ENCODE measurements at regions not wholly inside any gene's neighbourhood (a gene's known extent, or its start where the extent isn't known, plus 50 kb on each side); places are given as distances from the start of the nearest gene placed in this dataset.

DNA sequence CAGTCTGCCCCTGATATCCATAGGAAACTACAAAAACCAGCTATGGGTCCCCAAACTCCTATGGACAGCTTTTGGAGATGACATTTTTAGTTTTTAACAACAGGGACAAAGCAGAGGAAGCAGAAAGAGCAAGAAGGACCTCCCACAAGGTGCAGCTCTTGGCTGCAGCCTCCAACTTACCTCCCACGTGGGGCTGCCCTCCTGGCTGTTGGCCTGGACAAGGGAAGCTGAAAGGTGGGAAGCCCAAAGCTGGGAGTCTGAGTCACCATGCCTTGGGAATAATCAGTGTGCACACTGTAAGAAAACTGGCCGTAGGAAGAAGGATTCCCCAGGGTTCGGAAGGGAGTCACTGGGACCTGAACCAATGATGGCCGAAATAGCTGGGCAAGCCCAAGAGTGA is 51.8 kb upstream of the PAX1 start:
- no peak for DNase-seq

DNA sequence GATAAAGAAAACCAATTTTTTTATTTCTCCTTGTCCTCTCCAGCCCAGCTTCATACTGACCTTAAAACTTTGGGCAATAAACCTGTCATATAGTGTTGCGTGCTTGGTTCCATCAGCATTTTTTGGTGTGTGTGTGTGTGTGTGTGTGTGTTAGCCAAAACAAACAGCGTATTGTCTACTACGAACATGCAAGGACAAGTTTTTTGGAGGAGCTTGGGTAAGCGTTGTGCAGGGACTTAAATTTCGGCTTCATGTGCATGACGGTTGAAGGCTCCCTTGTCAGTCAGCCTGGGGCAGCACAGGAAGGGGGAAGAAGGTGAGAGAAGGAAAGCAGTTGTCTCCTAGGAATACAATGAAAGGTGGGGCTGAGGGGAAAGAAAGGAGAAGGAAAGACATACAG is 62.0 kb upstream of the PAX1 start:
- DNase-seq: no peak

DNA sequence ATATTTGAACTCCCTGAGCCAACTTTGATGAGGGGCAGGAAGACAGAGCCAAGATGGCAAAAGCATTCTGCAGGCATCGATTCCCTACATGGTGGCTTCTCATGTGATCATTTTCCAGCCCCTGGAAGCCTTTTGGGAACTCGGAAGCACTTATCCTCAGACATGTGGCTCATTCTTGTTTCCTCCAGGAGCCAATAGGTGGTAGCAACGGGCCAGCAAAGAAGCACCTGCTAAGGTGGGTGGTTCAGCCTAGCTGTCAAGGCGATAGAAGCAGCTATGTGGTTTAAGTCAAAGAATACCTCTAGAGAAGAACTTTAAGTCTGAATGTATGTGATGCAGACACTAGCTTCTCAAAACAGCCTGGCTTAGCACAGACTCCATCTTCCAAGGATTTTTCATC is 64.9 kb upstream of the PAX1 start:
- DNase-seq: no peak

DNA sequence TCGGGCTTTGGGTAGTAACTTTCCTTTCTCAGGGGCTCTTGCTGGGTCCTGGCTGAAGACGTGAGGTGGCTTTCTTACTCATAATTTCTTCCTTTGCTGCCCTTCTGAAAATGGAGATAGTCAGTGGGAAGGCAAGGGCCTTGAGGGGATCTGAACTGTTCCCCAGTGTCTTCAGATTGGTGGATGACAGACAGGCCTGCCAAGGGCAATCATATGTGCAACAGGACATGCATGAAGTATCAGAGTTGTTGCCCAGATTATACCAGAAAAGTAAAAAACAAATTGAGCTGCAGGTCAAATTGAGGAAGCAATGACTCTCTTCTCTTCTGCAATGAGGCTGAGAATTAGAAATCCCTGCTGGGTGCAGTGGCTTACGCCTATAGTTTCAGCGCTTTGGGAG is 71.6 kb upstream of the PAX1 start:
- DNase-seq: no peak

GRCh38 chr20:21632735-21633053 is 72.8 kb upstream of the PAX1 start:
- no peak for DNase-seq

DNA sequence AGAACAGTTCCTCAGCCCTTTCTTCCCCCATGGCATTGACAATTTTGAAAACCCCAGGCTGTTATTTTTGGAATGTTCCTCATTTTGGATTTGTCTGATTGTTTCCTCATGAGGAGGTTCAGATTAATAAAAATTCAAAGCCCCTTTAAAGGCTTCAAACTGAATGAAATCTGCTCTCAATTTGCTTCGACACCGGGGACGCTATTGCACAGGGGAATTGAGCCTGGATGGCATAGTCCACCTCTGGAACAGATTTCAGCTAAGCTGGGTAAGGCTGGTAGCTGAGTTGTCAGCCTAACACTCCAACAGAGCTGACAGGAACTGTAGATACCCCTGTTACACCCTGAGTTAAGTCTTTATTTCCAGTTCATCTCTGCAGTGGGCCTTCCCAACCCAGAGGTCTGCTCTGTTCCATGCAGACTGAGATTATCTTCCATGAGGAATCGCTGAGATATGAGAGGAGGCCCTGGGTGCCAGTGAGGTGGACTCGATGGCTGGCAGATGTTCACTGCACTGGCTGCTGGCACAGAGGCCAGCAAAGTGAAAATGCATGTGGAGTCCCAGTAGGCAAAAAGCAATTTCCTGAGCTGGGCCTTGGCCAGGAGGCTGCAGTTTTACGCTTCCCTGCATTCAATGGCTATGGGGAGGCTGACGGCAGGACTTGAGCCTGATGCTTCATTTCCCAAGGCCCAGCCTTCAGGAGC is 73.3 kb upstream of the PAX1 start:
- DNase-seq: no peak

GRCh38 chr20:21628800-21629199 is 76.7 kb upstream of the PAX1 start:
- no peak for DNase-seq

GRCh38 chr20:21623781-21624094 is 81.7 kb upstream of the PAX1 start:
- DNase-seq: no peak

GRCh38 chr20:21623074-21623780 is 82.2 kb upstream of the PAX1 start:
- DNase-seq: no peak

DNA sequence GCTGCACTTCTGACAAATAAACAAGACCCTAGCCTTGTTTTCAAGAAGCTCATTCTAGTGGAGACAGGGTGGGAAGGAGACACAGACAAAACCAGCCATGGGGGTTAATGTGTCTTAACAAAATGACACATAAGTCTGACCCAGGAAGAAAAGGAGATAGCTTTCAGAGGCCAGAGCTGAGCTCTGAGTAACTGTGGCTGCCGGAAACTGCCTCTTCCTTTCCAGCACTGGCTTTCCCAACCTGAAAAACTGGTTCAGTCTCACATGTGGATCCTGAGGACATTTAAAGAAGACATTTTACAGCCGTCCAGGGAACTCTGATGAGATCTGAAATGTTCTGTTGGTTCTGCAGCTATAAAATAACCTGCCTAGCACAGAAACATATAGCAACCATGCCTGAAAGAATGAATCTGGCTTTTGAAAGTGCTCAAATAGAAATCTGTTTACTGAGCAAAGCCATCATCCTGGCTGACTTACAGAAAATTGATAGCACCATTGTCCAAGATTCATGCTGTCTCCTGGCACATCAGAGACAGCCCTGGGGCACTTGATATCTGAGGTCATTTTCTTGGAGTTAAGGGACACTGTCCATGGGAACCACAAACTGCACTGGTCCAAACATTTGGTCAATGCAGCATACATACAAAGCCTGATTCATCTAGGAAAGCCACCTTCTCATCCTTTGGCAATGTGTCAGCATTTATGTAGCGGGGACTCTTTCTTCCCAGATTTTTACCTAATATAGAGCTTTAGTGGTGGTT is 83.2 kb upstream of the PAX1 start:
- no peak for DNase-seq

DNA sequence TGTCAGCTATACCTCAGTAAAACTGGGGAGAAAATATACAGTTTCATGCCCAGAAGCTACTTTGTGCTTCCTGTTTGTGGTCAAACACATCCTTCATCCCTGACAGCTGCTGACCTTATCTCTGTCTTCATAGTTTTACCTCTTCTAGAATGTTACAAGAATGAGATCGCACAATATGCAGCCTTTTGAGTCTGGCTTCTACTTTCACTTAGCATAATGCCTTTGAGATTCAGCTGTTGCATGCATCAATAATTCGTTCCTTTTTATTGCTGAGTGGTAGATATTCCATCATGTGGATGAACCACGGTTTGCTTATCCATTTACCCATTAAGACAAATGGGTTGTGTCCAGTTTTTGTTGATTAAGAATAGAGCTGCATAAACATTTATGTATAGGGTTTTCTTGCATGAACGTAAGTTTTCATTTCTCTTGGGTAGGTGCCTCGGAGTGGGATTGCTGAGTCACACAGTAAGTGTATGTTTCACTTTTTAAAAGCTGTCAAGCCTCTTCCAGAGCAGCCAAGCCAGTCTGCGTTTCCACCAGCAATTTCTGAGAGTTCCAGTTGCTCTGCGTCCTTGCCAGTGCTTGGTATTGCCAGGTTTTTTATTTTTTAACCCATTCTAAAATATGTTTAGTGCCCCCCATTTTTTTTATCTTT is 86.6 kb upstream of the PAX1 start:
- no peak for DNase-seq

DNA sequence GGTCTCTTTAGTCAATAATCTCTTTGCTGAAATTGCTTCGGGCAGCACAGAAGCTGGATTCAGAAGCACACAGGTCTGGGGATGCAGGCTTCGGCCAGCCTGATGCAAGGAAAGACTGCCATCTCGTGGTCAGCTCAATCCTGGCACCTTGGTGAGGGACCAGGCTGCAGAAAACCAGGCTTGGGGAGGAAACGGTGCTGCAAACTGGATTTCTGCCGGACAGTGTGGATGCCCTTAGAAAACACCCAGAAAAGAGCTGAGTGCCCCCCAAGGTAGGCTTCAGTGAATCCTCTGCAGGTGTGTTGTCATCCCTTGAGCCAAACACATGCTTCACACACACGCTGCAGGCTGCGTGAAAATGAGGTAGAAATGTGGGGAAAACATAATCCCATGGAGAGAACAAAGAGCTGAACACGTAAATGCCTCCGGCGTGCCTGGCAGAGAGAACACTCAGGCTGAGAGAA is 89.8 kb upstream of the PAX1 start:
- DNase-seq: peak; percentile 5 to 33

DNA sequence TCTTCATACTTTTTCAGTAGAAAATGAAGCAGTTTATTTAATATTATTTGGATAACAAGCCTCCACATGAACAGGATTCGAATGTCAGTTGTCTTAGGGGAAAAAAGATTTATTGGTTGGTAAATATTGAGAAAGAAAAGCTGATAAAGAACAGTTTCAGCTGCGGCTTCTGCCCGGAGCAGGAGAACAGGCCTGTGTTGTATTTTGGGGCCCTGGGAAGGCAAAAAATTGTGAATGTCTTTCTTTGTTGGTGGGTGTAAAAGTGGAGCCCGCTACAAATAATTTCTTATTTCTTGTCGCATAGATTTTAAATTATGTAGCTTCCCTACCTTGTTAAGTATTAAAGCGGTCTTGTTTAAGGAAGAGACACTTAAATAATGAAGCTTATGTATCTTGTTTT is 90.5 kb upstream of the PAX1 start:
- no peak for DNase-seq

- no peak for DNase-seq
Measured at GRCh38 chr20:21613512-21613911, 92.0 kb upstream of the PAX1 start.

- no peak for DNase-seq
Measured at GRCh38 chr20:21609981-21610380, 95.5 kb upstream of the PAX1 start.

- DNase-seq: no peak
Measured at GRCh38 chr20:21609221-21609620, 95.4 kb upstream of the NKX2-2 start.

DNA sequence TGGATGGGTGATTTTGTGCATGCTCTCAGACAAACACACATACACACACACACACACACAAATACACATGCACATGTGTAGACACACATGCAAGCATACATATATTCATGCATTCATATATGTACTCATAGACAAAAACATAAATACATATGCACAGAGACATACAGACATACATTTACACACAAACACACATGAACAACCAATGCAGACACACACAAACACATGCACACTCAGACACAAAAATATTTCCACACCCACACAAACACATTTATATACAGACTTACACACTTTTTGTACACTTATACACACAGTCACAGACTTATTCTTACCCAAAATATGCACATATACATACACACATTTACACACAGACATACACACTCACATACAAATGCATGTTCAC is 94.9 kb upstream of the NKX2-2 start:
- DNase-seq: no peak

- no peak for DNase-seq
Measured at GRCh38 chr20:21607971-21608725, 94.3 kb upstream of the NKX2-2 start.

- no peak for DNase-seq
Measured at GRCh38 chr20:21601799-21602198, 87.9 kb upstream of the NKX2-2 start.

DNA sequence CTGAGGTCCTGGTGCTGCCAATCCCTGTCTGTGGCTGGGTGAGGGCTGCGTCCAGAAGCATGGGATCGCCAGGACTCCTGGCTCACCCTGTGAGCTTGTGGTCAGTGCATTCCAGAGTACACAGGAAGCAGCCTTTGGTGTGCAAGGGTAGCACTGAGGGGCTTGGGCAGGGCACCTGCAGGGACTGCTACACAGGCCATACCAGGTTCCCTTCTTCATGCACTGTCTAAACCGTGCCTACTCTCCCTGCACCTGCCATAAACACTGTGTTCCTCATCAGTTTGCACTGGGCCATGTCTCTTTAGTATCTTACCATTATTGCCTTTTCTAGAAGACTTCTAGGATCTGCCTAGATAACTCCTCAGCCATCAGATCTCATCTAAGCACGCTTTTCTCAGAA is 72.8 kb upstream of the NKX2-2 start:
- no peak for DNase-seq

DNA sequence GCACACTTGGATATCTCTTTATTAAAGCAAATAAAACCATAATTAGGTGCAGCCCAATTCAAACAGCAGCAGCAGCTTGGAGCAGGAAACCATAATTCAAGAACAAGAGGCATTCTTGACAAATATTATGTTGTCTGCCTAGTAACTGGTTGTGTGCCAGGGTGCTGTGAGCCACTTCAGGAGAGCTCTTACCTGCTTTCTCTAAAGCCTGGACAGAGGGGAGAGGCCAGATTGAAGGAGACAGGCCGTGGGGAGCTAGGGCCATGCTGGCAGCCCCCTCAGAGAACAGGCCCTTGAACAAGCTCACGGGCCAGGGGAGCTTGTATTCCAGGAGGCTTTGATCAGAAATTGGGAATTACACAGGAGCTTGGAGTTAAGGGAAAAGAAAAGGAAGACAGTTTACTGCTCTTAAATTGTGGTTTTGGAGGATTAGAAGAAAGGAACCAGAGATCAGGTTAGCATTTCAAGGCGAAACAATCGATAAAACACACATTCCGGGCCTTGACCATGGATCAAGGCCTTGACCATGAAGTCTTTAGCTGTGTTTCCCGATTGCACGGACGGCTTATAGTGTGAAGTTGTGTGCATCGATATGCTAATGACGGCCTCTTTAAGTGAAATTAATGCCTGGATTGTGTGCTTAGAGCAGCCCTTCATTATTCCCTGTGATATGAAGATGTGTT is 69.8 kb upstream of the NKX2-2 start:
- no peak for DNase-seq

DNA sequence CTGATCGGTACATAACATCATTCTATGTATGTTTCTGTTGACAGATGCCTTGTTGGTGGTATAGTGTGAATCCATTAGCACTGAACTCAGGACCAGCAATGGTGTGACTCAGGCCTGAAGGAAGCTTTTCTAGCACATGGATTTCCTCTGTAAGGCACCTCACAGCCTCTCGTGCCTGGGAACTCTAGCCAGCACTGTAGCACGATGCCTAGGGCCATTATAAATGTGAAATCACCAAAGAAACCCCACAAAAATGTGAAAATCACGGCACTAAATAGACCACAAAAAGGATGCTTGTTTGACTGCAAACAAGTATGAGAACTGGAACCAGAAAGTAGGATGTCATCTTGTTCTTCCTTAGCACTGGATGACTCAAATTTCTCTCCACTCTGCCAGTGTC is 63.7 kb upstream of the NKX2-2 start:
- no peak for DNase-seq
